ENCODE measurements at regions not wholly inside any gene's neighbourhood (a gene's known extent, or its start where the extent isn't known, plus 50 kb on each side); places are given as distances from the start of the nearest gene placed in this dataset.

DNA sequence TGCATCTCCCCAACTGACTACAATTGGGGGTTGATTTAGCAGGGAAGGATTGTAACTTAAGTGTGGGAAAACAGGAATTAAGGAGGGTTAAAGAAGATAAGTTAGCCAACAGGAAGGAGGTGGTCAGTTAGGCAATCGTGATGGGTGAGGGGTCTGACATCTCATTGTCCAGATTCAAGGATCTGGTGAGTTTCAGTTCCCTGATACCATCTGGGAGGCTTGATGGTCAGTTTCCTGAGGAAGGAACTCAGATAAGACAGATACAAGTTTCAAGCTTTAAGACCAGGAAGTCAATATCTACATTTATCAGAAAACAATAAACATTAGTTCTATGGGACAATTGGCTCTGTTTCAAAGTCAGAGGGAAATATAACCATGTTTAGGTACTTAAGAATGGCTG is 601.8 kb downstream of the SLITRK6 start:
- no peak for DNase-seq (ENCODE audit: insufficient read length, low spot score)
- FAIRE-seq, result no peak
- no peak for TF ChIP-seq PAX5 (IDR thresholded peaks at IDR 0.05; ENCODE audit: insufficient read depth, low read length, severe bottlenecking)
- TF ChIP-seq POLR2AphosphoS5 (IDR thresholded peaks at IDR 0.05; ENCODE audit: low read depth, low read length), result no peak
- no peak for TF ChIP-seq POU2F2 (IDR thresholded peaks at IDR 0.05; ENCODE audit: low read depth, low read length)
- no peak for TF ChIP-seq POLR2A (IDR thresholded peaks at IDR 0.05; ENCODE audit: low read depth, low read length)
- no peak for TF ChIP-seq TAF1 (IDR thresholded peaks at IDR 0.05; ENCODE audit: low read depth, low read length)
- no peak for TF ChIP-seq SPI1 (IDR thresholded peaks at IDR 0.05; ENCODE audit: low read depth, low read length)

DNA sequence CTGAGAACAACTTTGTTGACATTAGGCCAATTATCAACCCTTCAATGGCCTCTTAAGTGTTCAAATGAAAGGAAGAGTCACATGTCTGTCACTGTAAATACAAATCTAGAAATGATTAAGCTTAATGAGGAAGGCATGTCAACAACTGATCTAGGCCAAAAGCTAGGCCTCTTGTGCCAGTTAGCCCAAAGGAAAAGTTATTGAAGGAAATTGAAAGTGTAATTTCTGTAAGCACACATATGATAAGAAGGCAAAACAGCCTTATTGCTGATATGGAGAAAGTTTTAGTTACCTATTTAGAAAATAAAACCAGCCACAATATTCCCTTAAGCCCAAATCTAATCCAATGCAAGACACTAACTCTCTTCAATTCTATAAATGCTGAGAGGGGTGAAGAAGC is 604.7 kb downstream of the SLITRK6 start:
- DNase-seq (ENCODE audit: insufficient read length, low spot score) (no peak), FAIRE-seq (no peak)
- TF ChIP-seq SPI1 (IDR thresholded peaks at IDR 0.05; ENCODE audit: low read depth, low read length) (no peak), POU2F2 (IDR thresholded peaks at IDR 0.05; ENCODE audit: low read depth, low read length) (no peak), POLR2AphosphoS5 (IDR thresholded peaks at IDR 0.05; ENCODE audit: low read depth, low read length) (no peak), TAF1 (IDR thresholded peaks at IDR 0.05; ENCODE audit: low read depth, low read length) (no peak), PAX5 (IDR thresholded peaks at IDR 0.05; ENCODE audit: insufficient read depth, low read length, severe bottlenecking) (no peak), POLR2A (IDR thresholded peaks at IDR 0.05; ENCODE audit: low read depth, low read length) (no peak)

DNA sequence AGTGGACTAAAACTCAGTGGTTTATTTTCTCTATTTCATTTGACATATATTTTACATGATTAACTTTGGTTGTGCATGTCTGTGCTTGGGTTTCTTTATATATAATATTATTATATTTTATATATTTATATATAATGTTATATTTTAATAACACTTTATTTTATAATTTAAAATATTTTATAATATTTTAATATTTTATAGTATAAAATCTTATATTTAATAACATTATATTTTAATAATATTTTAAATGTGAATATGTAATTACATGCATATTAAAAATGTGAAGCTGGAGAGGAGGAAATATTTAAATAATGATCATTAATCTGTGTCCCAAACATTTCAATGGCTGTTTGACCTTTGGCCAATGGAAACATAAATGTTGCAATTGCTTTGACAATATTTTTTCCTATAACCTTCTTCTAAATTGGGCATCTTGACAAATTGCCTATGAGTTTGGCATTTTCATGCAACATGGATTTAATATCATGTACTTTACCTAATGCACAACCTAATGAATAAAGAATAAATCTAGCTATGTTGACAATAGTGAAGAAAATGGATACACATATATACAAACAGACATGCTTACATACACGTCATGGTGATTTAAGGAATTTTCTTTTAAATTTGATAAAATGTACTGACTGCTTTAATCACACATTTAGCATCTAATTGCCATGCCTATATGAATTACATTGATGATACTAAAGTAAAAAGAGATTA is 607.1 kb downstream of the SLITRK6 start:
- TF ChIP-seq POLR2A (IDR thresholded peaks at IDR 0.05; ENCODE audit: low read depth, low read length) (no peak), POLR2AphosphoS5 (IDR thresholded peaks at IDR 0.05; ENCODE audit: low read depth, low read length) (no peak), POU2F2 (IDR thresholded peaks at IDR 0.05; ENCODE audit: low read depth, low read length) (no peak), PAX5 (IDR thresholded peaks at IDR 0.05; ENCODE audit: insufficient read depth, low read length, severe bottlenecking) (no peak), SPI1 (IDR thresholded peaks at IDR 0.05; ENCODE audit: low read depth, low read length) (no peak), TAF1 (IDR thresholded peaks at IDR 0.05; ENCODE audit: low read depth, low read length) (no peak)
- no peak for DNase-seq (ENCODE audit: insufficient read length, low spot score)
- FAIRE-seq, result no peak

DNA sequence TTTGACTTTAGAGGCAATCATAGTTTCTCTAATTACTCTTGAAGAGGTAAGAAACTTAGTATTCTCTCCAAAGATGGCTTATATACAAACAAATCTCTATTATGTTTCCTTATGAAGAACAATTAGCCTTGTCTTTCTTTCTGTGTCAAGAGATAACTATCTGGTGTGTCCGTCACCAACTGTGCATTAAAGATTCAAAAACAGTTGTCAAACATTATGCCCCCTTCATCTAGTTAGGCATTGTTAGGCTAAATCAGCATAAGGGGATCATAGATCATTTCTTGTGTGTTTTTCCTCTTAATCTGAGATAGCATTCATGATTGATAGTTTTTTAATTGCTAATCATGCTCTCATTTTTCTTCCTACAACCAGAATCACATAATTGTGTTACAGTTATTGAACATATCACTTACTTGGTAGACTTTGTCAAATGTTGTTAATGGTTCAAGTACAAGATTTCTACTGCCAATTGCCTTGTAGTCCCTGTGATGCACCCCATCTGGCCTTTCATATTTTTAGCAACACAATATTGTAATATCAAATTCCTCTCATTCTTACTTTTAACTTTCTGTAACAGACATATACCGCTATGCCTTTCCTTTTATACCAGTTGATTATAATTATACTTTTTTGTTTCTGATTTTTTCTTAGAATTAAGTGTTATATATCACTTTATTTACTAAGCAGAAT is 612.7 kb downstream of the SLITRK6 start:
- DNase-seq (ENCODE audit: insufficient read length, low spot score) (no peak), FAIRE-seq (no peak)
- TF ChIP-seq TAF1 (IDR thresholded peaks at IDR 0.05; ENCODE audit: low read depth, low read length), result no peak
- no peak for TF ChIP-seq PAX5 (IDR thresholded peaks at IDR 0.05; ENCODE audit: insufficient read depth, low read length, severe bottlenecking)
- TF ChIP-seq POU2F2 (IDR thresholded peaks at IDR 0.05; ENCODE audit: low read depth, low read length), result no peak
- TF ChIP-seq SPI1 (IDR thresholded peaks at IDR 0.05; ENCODE audit: low read depth, low read length), result no peak
- TF ChIP-seq POLR2A (IDR thresholded peaks at IDR 0.05; ENCODE audit: low read depth, low read length), result no peak
- no peak for TF ChIP-seq POLR2AphosphoS5 (IDR thresholded peaks at IDR 0.05; ENCODE audit: low read depth, low read length)

DNA sequence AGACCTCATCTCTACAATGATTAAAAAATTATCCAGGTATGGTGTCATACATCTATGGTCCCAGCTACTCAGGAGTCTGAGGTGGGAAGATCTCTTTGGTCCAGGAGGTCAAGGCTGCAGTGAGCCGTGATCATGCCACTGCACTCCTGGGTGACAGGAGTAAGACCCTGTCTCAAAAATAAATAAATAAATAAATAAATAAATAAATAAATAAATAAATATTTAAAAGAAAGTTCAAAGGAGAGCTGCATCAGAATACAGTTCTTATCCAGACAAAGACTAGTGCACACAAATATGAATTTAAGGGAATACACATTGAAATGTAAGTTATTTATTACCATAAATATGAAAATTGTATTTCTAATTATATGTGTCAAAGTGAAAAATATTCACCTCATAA is 624.9 kb downstream of the SLITRK6 start:
- FAIRE-seq, result no peak
- DNase-seq (ENCODE audit: insufficient read length, low spot score), result no peak
- no peak for TF ChIP-seq PAX5 (IDR thresholded peaks at IDR 0.05; ENCODE audit: insufficient read depth, low read length, severe bottlenecking)
- no peak for TF ChIP-seq POLR2AphosphoS5 (IDR thresholded peaks at IDR 0.05; ENCODE audit: low read depth, low read length)
- no peak for TF ChIP-seq POLR2A (IDR thresholded peaks at IDR 0.05; ENCODE audit: low read depth, low read length)
- TF ChIP-seq SPI1 (IDR thresholded peaks at IDR 0.05; ENCODE audit: low read depth, low read length), result no peak
- no peak for TF ChIP-seq POU2F2 (IDR thresholded peaks at IDR 0.05; ENCODE audit: low read depth, low read length)
- no peak for TF ChIP-seq TAF1 (IDR thresholded peaks at IDR 0.05; ENCODE audit: low read depth, low read length)

DNA sequence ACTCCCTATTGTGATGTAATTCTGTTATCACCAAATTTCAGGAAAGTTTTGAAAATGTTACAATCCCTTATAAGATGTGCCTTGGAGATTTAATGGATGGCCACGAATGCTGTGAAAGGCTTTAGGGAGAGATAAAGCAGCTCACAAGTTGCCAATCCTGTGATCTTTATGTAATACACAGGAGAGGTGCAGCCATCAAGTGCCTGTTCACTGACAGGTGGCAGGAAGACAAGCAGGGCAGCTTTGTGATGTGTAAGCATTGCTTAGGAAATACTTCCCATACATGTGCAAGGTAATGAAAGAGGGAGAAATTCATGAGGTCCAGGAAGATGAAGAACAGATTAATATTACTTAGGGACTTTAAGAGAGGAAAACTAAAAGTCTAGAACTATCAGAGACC is 628.8 kb downstream of the SLITRK6 start:
- DNase-seq (ENCODE audit: insufficient read length, low spot score) (no peak), FAIRE-seq (no peak)
- no peak for TF ChIP-seq POLR2AphosphoS5 (IDR thresholded peaks at IDR 0.05; ENCODE audit: low read depth, low read length)
- no peak for TF ChIP-seq TAF1 (IDR thresholded peaks at IDR 0.05; ENCODE audit: low read depth, low read length)
- TF ChIP-seq PAX5 (IDR thresholded peaks at IDR 0.05; ENCODE audit: insufficient read depth, low read length, severe bottlenecking), result no peak
- no peak for TF ChIP-seq SPI1 (IDR thresholded peaks at IDR 0.05; ENCODE audit: low read depth, low read length)
- TF ChIP-seq POU2F2 (IDR thresholded peaks at IDR 0.05; ENCODE audit: low read depth, low read length), result no peak
- no peak for TF ChIP-seq POLR2A (IDR thresholded peaks at IDR 0.05; ENCODE audit: low read depth, low read length)

DNA sequence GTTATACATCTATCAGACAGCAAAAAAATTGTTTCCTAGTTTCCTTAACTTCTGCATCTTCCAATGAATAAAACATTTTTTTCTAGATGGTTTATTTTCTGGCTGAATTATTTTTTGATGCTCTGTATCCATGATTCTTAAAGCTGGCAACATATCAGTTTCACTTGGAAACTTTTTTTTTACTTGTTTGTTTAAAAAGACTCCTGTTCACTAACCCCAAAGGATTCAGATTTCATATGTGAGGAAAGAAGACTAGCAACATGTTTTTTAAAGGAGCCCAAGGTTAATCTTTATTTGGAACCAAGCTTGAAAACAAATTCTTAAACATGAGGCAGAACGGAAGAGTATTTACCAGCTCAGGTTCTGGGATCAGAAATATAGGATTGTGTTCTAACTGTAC is 632.3 kb downstream of the SLITRK6 start:
- TF ChIP-seq SPI1 (IDR thresholded peaks at IDR 0.05; ENCODE audit: low read depth, low read length) (no peak), PAX5 (IDR thresholded peaks at IDR 0.05; ENCODE audit: insufficient read depth, low read length, severe bottlenecking) (no peak), POLR2AphosphoS5 (IDR thresholded peaks at IDR 0.05; ENCODE audit: low read depth, low read length) (no peak), POU2F2 (IDR thresholded peaks at IDR 0.05; ENCODE audit: low read depth, low read length) (no peak), POLR2A (IDR thresholded peaks at IDR 0.05; ENCODE audit: low read depth, low read length) (no peak)
- DNase-seq (ENCODE audit: insufficient read length, low spot score), result no peak
- no peak for FAIRE-seq

DNA sequence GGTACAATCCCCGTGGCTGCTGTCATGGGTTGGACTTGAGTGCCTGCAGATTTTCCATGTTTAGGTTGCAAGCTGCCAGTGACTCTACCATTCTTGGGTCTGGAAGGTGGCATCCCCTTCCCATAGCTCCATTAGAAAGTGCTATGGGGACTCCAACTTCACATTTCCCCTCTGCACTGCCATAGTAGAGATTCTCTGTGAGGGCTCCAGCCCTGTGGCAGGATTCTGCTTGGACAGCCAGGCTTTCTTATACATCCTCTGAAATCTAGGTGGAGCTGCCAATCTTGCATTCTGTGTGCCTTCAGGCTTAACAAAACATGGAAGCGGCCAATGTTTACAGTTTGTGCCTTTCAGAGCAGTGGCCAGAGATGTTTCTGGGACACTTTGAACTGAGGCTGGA is 636.2 kb downstream of the SLITRK6 start:
- TF ChIP-seq POLR2A (IDR thresholded peaks at IDR 0.05; ENCODE audit: low read depth, low read length), result no peak
- TF ChIP-seq SPI1 (IDR thresholded peaks at IDR 0.05; ENCODE audit: low read depth, low read length), result no peak
- no peak for TF ChIP-seq POU2F2 (IDR thresholded peaks at IDR 0.05; ENCODE audit: low read depth, low read length)
- DNase-seq (ENCODE audit: insufficient read length, low spot score) (no peak), FAIRE-seq (no peak)

DNA sequence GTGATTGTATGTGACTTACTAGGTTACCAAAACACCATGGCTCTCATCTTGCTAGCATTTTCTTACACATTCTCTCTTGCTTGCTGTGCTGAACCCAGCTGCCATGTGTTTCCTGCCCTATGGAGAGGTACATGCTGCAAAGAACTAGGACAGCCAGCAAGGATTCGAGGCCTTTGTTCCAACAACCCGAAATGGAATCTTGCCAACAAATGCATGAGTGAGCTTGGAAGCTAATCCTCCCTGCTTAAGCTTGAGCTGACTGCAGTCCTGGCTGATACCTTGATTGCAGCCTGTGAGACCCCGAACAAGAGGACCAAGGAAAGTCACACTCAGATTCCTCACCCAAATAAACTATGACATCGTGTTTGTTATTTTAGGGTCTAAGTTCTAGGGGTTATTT is 651.2 kb downstream of the SLITRK6 start:
- no peak for FAIRE-seq
- TF ChIP-seq SPI1 (IDR thresholded peaks at IDR 0.05; ENCODE audit: low read depth, low read length), result no peak
- no peak for TF ChIP-seq POU2F2 (IDR thresholded peaks at IDR 0.05; ENCODE audit: low read depth, low read length)
- TF ChIP-seq PAX5 (IDR thresholded peaks at IDR 0.05; ENCODE audit: insufficient read depth, low read length, severe bottlenecking), result no peak
- no peak for TF ChIP-seq POLR2AphosphoS5 (IDR thresholded peaks at IDR 0.05; ENCODE audit: low read depth, low read length)
- TF ChIP-seq TAF1 (IDR thresholded peaks at IDR 0.05; ENCODE audit: low read depth, low read length), result no peak
- no peak for TF ChIP-seq POLR2A (IDR thresholded peaks at IDR 0.05; ENCODE audit: low read depth, low read length)

More for the DNA sequence above, 651.2 kb downstream of the SLITRK6 start:
- no peak for DNase-seq (ENCODE audit: insufficient read length, low spot score)

Data from GM12891 (cell line).